Endodermal cell (in vitro differentiated cells): ENCODE measurements at regions not wholly inside any gene's neighbourhood (a gene's known extent, or its start where the extent isn't known, plus 50 kb on each side); places are given as distances from the start of the nearest gene placed in this dataset.

ENCODE experiments used
- DNase-seq: peaks from one replicate; pipeline ENCODE4 v3.0.0-alpha.2; 2017
- H3K27ac ChIP-seq: 2 replicates; pipeline ENCODE4 v1.5.1; 2013; ENCODE audit warnings: mild to moderate bottlenecking, low read depth, low read length, moderate library complexity
- H3K27me3 ChIP-seq: 2 replicates; pipeline ENCODE4 v1.6.1; 2013; ENCODE audit warnings: mild to moderate bottlenecking, low read length, moderate library complexity; ENCODE audit not compliant: insufficient read depth, control insufficient read depth, poor library complexity, severe bottlenecking
- H3K36me3 ChIP-seq: 2 replicates; pipeline ENCODE4 v1.7.0; 2013; ENCODE audit warnings: mild to moderate bottlenecking, low read length, moderate library complexity; ENCODE audit not compliant: control insufficient read depth, insufficient read depth
- H3K4me1 ChIP-seq: one replicate; pipeline ENCODE4 v1.7.0; 2013; ENCODE audit warnings: low read length; ENCODE audit not compliant: control insufficient read depth, insufficient read depth
- H3K4me3 ChIP-seq: 2 replicates; pipeline ENCODE4 v1.5.1; 2013; ENCODE audit warnings: mild to moderate bottlenecking, low read length, moderate library complexity
- H3K9ac ChIP-seq: 2 replicates; pipeline ENCODE4 v1.6.1; 2013; ENCODE audit warnings: mild to moderate bottlenecking, low read length, moderate library complexity; ENCODE audit not compliant: poor library complexity, severe bottlenecking; ENCODE audit errors: extremely low read depth
- H3K9me3 ChIP-seq: 2 replicates; pipeline ENCODE4 v1.6.1; 2013; ENCODE audit warnings: mild to moderate bottlenecking, low read length, moderate library complexity; ENCODE audit not compliant: control insufficient read depth
- H3K27ac Mint-ChIP-seq: 2 replicates; pipeline ENCODE4 v1.8.0; 2020; ENCODE audit warnings: mixed read lengths
- H3K27me3 Mint-ChIP-seq: 2 replicates; pipeline ENCODE4 v1.8.0; 2021; ENCODE audit warnings: mild to moderate bottlenecking, mixed read lengths; ENCODE audit not compliant: insufficient read depth
- H3K36me3 Mint-ChIP-seq: 2 replicates; pipeline ENCODE4 v1.8.0; 2020; ENCODE audit warnings: low read depth, mixed read lengths
- H3K4me1 Mint-ChIP-seq: 2 replicates; pipeline ENCODE4 v1.8.0; 2020; ENCODE audit warnings: mixed read lengths
- H3K4me3 Mint-ChIP-seq: 2 replicates; pipeline ENCODE4 v1.8.0; 2020; ENCODE audit warnings: mild to moderate bottlenecking, moderate library complexity, mixed read lengths
- H3K9me3 Mint-ChIP-seq: 2 replicates; pipeline ENCODE4 v1.8.0; 2020; ENCODE audit warnings: mild to moderate bottlenecking, mixed read lengths
- WGBS, 2 experiments: methylation state at CpG; one replicate each; pipeline versions ENCODE4 v1.1.5 to v1.1.7; 2013; ENCODE audit warnings: missing lambda C conversion rate in 2 of 2, mixed read lengths in 1 of 2; ENCODE audit not compliant: insufficient coverage in 1 of 2, insufficient read length in 1 of 2; 5-methylcytosine and 5-hydroxymethylcytosine counted together
- TF ChIP-seq, protein P1 (sequence below): fragments of 200-600 bp; sonication (generic); conservative IDR thresholded peaks from 2 replicates; pipeline ENCODE4 v1.5.0; 2021; ENCODE audit warnings: antibody characterized with exemption, mild to moderate bottlenecking

DNA sequence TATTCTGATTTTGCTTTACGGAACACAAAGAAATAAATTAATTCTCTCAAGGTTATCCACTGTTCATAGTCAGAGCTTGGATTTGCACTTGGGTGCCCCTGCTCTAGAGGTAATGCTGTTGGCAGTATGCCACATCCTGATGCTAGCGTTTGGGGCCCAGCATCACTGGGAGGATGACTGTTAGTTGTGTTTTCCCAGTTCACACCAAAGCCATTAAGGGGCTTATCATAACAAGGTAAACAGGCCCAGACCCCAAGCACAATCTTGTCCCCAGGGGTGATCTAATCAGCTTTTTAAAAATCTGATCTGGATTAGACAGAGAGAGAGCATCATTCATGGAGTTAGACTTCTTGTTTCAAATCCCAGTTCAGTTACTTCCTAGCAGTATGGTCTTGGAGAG lies 60.2 kb upstream of the PBX1 start:
- no peaks in the 10 kb centered on the region for H3K36me3 ChIP-seq
- H3K27ac Mint-ChIP-seq: no peak overlapping the region
- no peaks in the 10 kb centered on the region for H3K9me3 ChIP-seq
- no peak for DNase-seq
- no peak overlapping the region for H3K9ac ChIP-seq
- H3K9me3 Mint-ChIP-seq: peaks cover 5% of the 10 kb centered on the region
- peaks cover 2% of the 10 kb centered on the region for H3K4me1 Mint-ChIP-seq
- no peak overlapping the region for H3K4me3 Mint-ChIP-seq
- no peaks in the 10 kb centered on the region for H3K27me3 Mint-ChIP-seq
- H3K27ac ChIP-seq: no peak overlapping the region
- no peaks in the 10 kb centered on the region for H3K27me3 ChIP-seq
- no peaks in the 10 kb centered on the region for H3K4me1 ChIP-seq
- 85 to 88% methylated on average over 1 to 2 of the region's 2 CpGs for WGBS, 2 experiments
- TF ChIP-seq, protein P1, sequence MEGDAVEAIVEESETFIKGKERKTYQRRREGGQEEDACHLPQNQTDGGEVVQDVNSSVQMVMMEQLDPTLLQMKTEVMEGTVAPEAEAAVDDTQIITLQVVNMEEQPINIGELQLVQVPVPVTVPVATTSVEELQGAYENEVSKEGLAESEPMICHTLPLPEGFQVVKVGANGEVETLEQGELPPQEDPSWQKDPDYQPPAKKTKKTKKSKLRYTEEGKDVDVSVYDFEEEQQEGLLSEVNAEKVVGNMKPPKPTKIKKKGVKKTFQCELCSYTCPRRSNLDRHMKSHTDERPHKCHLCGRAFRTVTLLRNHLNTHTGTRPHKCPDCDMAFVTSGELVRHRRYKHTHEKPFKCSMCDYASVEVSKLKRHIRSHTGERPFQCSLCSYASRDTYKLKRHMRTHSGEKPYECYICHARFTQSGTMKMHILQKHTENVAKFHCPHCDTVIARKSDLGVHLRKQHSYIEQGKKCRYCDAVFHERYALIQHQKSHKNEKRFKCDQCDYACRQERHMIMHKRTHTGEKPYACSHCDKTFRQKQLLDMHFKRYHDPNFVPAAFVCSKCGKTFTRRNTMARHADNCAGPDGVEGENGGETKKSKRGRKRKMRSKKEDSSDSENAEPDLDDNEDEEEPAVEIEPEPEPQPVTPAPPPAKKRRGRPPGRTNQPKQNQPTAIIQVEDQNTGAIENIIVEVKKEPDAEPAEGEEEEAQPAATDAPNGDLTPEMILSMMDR: no peak
- H3K4me3 ChIP-seq: no peak overlapping the region
- no peaks in the 10 kb centered on the region for H3K36me3 Mint-ChIP-seq

DNA sequence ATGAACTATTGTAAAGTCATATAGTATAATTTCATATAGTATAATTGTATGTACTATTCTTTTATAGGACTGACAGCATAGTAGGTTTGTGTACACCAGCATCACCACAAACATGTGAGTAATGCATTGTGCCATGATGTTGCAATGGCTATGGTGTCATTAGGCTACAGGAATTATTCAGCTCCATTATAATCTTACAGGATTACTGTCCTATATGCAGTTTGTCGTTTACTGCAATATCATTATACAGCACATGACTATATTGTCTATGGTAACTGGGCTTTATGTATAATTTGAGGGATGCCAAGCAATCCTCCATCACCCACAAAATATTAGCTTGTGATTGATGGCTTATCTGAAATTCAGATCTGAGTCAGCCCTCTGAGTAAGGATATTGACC lies 54.2 kb upstream of the PBX1 start:
- H3K4me1 Mint-ChIP-seq: no peaks in the 10 kb centered on the region
- Histone ChIP-seq H3K9ac (no peak overlapping the region), H3K27me3 (no peaks in the 10 kb centered on the region), H3K4me1 (no peaks in the 10 kb centered on the region), H3K9me3 (no peaks in the 10 kb centered on the region), H3K36me3 (no peaks in the 10 kb centered on the region), H3K27ac (no peak overlapping the region), H3K4me3 (no peak overlapping the region)
- no peak for DNase-seq
- peaks cover 5% of the 10 kb centered on the region for H3K9me3 Mint-ChIP-seq
- TF ChIP-seq, protein P1: no peak
- H3K27ac Mint-ChIP-seq: no peak overlapping the region
- H3K36me3 Mint-ChIP-seq: no peaks in the 10 kb centered on the region
- WGBS, 2 experiments: 100% methylated on average over 1 of the region's 1 CpG; no CpG with 5 or more reads in 1 of the 2 experiments
- H3K4me3 Mint-ChIP-seq: no peak overlapping the region
- H3K27me3 Mint-ChIP-seq: no peaks in the 10 kb centered on the region
